HFFc6 (cell line): ENCODE measurements at regions not wholly inside any gene's neighbourhood (a gene's known extent, or its start where the extent isn't known, plus 50 kb on each side); places are given as distances from the start of the nearest gene placed in this dataset.
A peak's percentile ranks its signal among the peaks of the same experiment; 100 is the strongest.

Experiments used
- DNase-seq: peaks from one replicate; pipeline ENCODE4 v3.0.0-alpha.2; 2018
- H3K27ac Mint-ChIP-seq: 2 replicates; pipeline ENCODE4 v1.8.0; 2020; ENCODE audit warnings: mild to moderate bottlenecking, mixed read lengths
- H3K27me3 Mint-ChIP-seq: 2 replicates; pipeline ENCODE4 v1.8.0; 2021; ENCODE audit warnings: mild to moderate bottlenecking, moderate library complexity, mixed read lengths; ENCODE audit not compliant: insufficient read depth
- H3K36me3 Mint-ChIP-seq: 2 replicates; pipeline ENCODE4 v1.8.0; 2021; ENCODE audit warnings: low read depth, mixed read lengths
- H3K4me1 Mint-ChIP-seq: 2 replicates; pipeline ENCODE4 v1.8.0; 2020; ENCODE audit warnings: low read depth, mixed read lengths
- H3K4me3 Mint-ChIP-seq: 2 replicates; pipeline ENCODE4 v1.8.0; 2020; ENCODE audit warnings: mild to moderate bottlenecking, moderate library complexity, mixed read lengths
- H3K9me3 Mint-ChIP-seq: 2 replicates; pipeline ENCODE4 v1.8.0; 2020; ENCODE audit warnings: mild to moderate bottlenecking, mixed read lengths
- CTCF ChIP-seq: fragments of 200-600 bp; sonication (generic); IDR thresholded peaks from 2 replicates; pipeline ENCODE4 v1.5.0; 2021; ENCODE audit warnings: antibody characterized with exemption, mild to moderate bottlenecking

- Mint-ChIP-seq H3K4me3 (no peak overlapping the region), H3K4me1 (peaks cover 15% of the 10 kb centered on the region), H3K27me3 (peaks cover 4% of the 10 kb centered on the region; the same call in 1 of the 2 replicates), H3K27ac (no peak overlapping the region), H3K9me3 (no peaks in the 10 kb centered on the region), H3K36me3 (peaks cover 25% of the 10 kb centered on the region)
- no peak for TF ChIP-seq CTCF
- no peak for DNase-seq
Observed at GRCh38 chr4:20577702-20578101, 122.6 kb upstream of the PACRGL start.

- Mint-ChIP-seq H3K27ac (no peak overlapping the region), H3K4me3 (no peak overlapping the region), H3K4me1 (peaks cover 20% of the 10 kb centered on the region), H3K27me3 (peaks cover 4% of the 10 kb centered on the region), H3K36me3 (peaks cover 25% of the 10 kb centered on the region), H3K9me3 (no peaks in the 10 kb centered on the region)
- no peak for TF ChIP-seq CTCF
- no peak for DNase-seq
Observed at GRCh38 chr4:20580907-20581306, 119.4 kb upstream of the PACRGL start.

GRCh38 chr4:20589436-20589835 is 110.8 kb upstream of the PACRGL start:
- Mint-ChIP-seq H3K27ac (no peak overlapping the region), H3K9me3 (no peaks in the 10 kb centered on the region), H3K27me3 (no peaks in the 10 kb centered on the region; the same call in 1 of the 2 replicates), H3K36me3 (peaks cover 21% of the 10 kb centered on the region), H3K4me3 (no peak overlapping the region), H3K4me1 (peaks cover 23% of the 10 kb centered on the region)
- DNase-seq: no peak
- no peak for TF ChIP-seq CTCF

- Mint-ChIP-seq H3K36me3 (peaks cover 20% of the 10 kb centered on the region), H3K27me3 (no peaks in the 10 kb centered on the region; the same call in 1 of the 2 replicates), H3K9me3 (no peaks in the 10 kb centered on the region), H3K27ac (peak overlapping the region; percentile 9; the same call in 1 of the 2 replicates), H3K4me3 (no peak overlapping the region), H3K4me1 (peaks cover 18% of the 10 kb centered on the region)
- DNase-seq: no peak
- TF ChIP-seq CTCF: no peak
Observed at GRCh38 chr4:20590849-20591248, 109.4 kb upstream of the PACRGL start.

GRCh38 chr4:20591571-20591970 is 108.7 kb upstream of the PACRGL start:
- Mint-ChIP-seq H3K4me1 (peaks cover 16% of the 10 kb centered on the region), H3K36me3 (peaks cover 23% of the 10 kb centered on the region), H3K27me3 (no peaks in the 10 kb centered on the region; the same call in 1 of the 2 replicates), H3K4me3 (no peak overlapping the region), H3K27ac (peak overlapping the region; percentile 36), H3K9me3 (no peaks in the 10 kb centered on the region)
- DNase-seq: no peak
- no peak for TF ChIP-seq CTCF

- DNase-seq: no peak
- TF ChIP-seq CTCF: no peak
- peak overlapping the region; percentile 36 for H3K27ac Mint-ChIP-seq
- peaks cover 16% of the 10 kb centered on the region for H3K4me1 Mint-ChIP-seq
- no peaks in the 10 kb centered on the region; the same call in 1 of the 2 replicates for H3K27me3 Mint-ChIP-seq
- H3K4me3 Mint-ChIP-seq: no peak overlapping the region
- H3K9me3 Mint-ChIP-seq: no peaks in the 10 kb centered on the region
- H3K36me3 Mint-ChIP-seq: peaks cover 23% of the 10 kb centered on the region
Observed at GRCh38 chr4:20592013-20592412, 108.2 kb upstream of the PACRGL start.
